Endothelial cell (in vitro differentiated cells): ENCODE measurements at regions not wholly inside any gene's neighbourhood (a gene's known extent, or its start where the extent isn't known, plus 50 kb on each side); places are given as distances from the start of the nearest gene placed in this dataset.

Experiments used
- DNase-seq: peaks from one replicate; pipeline ENCODE4 v3.0.0; 2021; ENCODE audit warnings: low spot score
- H3K27ac Mint-ChIP-seq: one replicate; pipeline ENCODE4 v1.8.0; 2021; ENCODE audit warnings: mixed read lengths, inconsistent platforms; ENCODE audit not compliant: unreplicated experiment
- H3K27me3 Mint-ChIP-seq: one replicate; pipeline ENCODE4 v1.8.0; 2021; ENCODE audit warnings: mild to moderate bottlenecking, moderate library complexity, mixed read lengths, inconsistent platforms; ENCODE audit not compliant: unreplicated experiment
- H3K36me3 Mint-ChIP-seq: one replicate; pipeline ENCODE4 v1.8.0; 2021; ENCODE audit warnings: mild to moderate bottlenecking, low read depth, mixed read lengths, inconsistent platforms; ENCODE audit not compliant: unreplicated experiment
- H3K4me1 Mint-ChIP-seq: one replicate; pipeline ENCODE4 v1.8.0; 2021; ENCODE audit warnings: mild to moderate bottlenecking, mixed read lengths, inconsistent platforms; ENCODE audit not compliant: unreplicated experiment
- H3K4me3 Mint-ChIP-seq: one replicate; pipeline ENCODE4 v1.8.0; 2021; ENCODE audit warnings: mild to moderate bottlenecking, mixed read lengths, inconsistent platforms; ENCODE audit not compliant: unreplicated experiment
- H3K9me3 Mint-ChIP-seq: one replicate; pipeline ENCODE4 v1.8.0; 2021; ENCODE audit warnings: mixed read lengths, inconsistent platforms; ENCODE audit not compliant: unreplicated experiment
- CTCF ChIP-seq: fragments of 200-600 bp; sonication (generic); IDR thresholded peaks from one replicate; pipeline ENCODE4 v1.5.0; 2021; ENCODE audit warnings: antibody characterized with exemption; ENCODE audit not compliant: unreplicated experiment

- no peaks in the 10 kb centered on the region for H3K4me1 Mint-ChIP-seq
- no peak for DNase-seq
- no peak overlapping the region for H3K27ac Mint-ChIP-seq
- no peak for TF ChIP-seq CTCF
- no peaks in the 10 kb centered on the region for H3K36me3 Mint-ChIP-seq
- H3K9me3 Mint-ChIP-seq, result no peaks in the 10 kb centered on the region
- no peak overlapping the region for H3K4me3 Mint-ChIP-seq
- H3K27me3 Mint-ChIP-seq, result peaks cover 6% of the 10 kb centered on the region
Observed at GRCh38 chr1:221949996-221950395, 208.1 kb upstream of the DUSP10 start.

- DNase-seq, result no peak
- no peaks in the 10 kb centered on the region for H3K36me3 Mint-ChIP-seq
- H3K9me3 Mint-ChIP-seq, result no peaks in the 10 kb centered on the region
- H3K4me3 Mint-ChIP-seq, result no peak overlapping the region
- H3K27ac Mint-ChIP-seq, result no peak overlapping the region
- H3K4me1 Mint-ChIP-seq, result no peaks in the 10 kb centered on the region
- peaks cover 6% of the 10 kb centered on the region for H3K27me3 Mint-ChIP-seq
- TF ChIP-seq CTCF, result no peak
Observed at GRCh38 chr1:221948459-221948858, 206.6 kb upstream of the DUSP10 start.

- no peak for DNase-seq
- H3K4me3 Mint-ChIP-seq, result no peak overlapping the region
- no peaks in the 10 kb centered on the region for H3K9me3 Mint-ChIP-seq
- H3K36me3 Mint-ChIP-seq, result no peaks in the 10 kb centered on the region
- peaks cover 6% of the 10 kb centered on the region for H3K27me3 Mint-ChIP-seq
- no peak for TF ChIP-seq CTCF
- no peak overlapping the region for H3K27ac Mint-ChIP-seq
- H3K4me1 Mint-ChIP-seq, result no peaks in the 10 kb centered on the region
Observed at GRCh38 chr1:221947731-221948130, 205.8 kb upstream of the DUSP10 start.

GRCh38 chr1:221946768-221947167 is 204.9 kb upstream of the DUSP10 start:
- DNase-seq, result no peak
- no peak overlapping the region for H3K27ac Mint-ChIP-seq
- H3K4me1 Mint-ChIP-seq, result no peaks in the 10 kb centered on the region
- H3K27me3 Mint-ChIP-seq, result peaks cover 6% of the 10 kb centered on the region
- no peak for TF ChIP-seq CTCF
- no peak overlapping the region for H3K4me3 Mint-ChIP-seq
- no peaks in the 10 kb centered on the region for H3K36me3 Mint-ChIP-seq
- H3K9me3 Mint-ChIP-seq, result no peaks in the 10 kb centered on the region

GRCh38 chr1:221945669-221946068 is 203.8 kb upstream of the DUSP10 start:
- Mint-ChIP-seq H3K27me3 (peaks cover 6% of the 10 kb centered on the region), H3K4me3 (no peak overlapping the region), H3K36me3 (no peaks in the 10 kb centered on the region), H3K27ac (no peak overlapping the region), H3K9me3 (no peaks in the 10 kb centered on the region), H3K4me1 (no peaks in the 10 kb centered on the region)
- no peak for DNase-seq
- TF ChIP-seq CTCF, result no peak
